GM12878 (cell line): ENCODE measurements at regions not wholly inside any gene's neighbourhood (a gene's known extent, or its start where the extent isn't known, plus 50 kb on each side); places are given as distances from the start of the nearest gene placed in this dataset.

Experiments used
- ATAC-seq: fragments of 200-7000 bp; cut with Tn5 transposase; 3 replicates; pipeline ENCODE4 v1.9.1; 2020; ENCODE audit warnings: mild to moderate bottlenecking, moderate library complexity
- BruUV-seq: library from RNA; stranded (reverse); fragments of 400-500 nt; replicated peaks from 2 replicates; lab custom pipeline; 2021; lab: Mats Ljungman, UMichigan
- CTCF ChIA-PET: fragments of 300-600 bp; sonication (Branson Sonifier 250); formaldehyde crosslinking; extraction: SDS; loops from one replicate; lab custom pipeline; 2021; ENCODE audit warnings: inconsistent platforms; lab: Yijun Ruan, JAX
- POLR2A ChIA-PET: fragments of 350-600 bp; formaldehyde crosslinking; extraction: SDS; loops from one replicate; lab custom pipeline; 2021; ENCODE audit warnings: inconsistent platforms; lab: Charles Lee
- RAD21 ChIA-PET: fragments of 300-600 bp; sonication (Branson Sonifier 250); formaldehyde crosslinking; loops from one replicate; lab custom pipeline; 2023; ENCODE audit warnings: antibody characterized with exemption; ENCODE audit not compliant: unreplicated experiment; lab: Charles Lee
- SMC1A ChIA-PET: fragments of 300-600 bp; sonication (Branson Sonifier 250); formaldehyde crosslinking; loops from one replicate; lab custom pipeline; 2023; ENCODE audit not compliant: unreplicated experiment, uncharacterized antibody; lab: Charles Lee
- DNase-seq: peaks from one replicate; pipeline ENCODE4 v3.0.0-alpha.2; 2011; ENCODE audit warnings: low read depth, low spot score
- FAIRE-seq: peaks from 3 replicates; lab custom pipeline; 2011; peaks lifted over from hg19 to GRCh38; lab: Jason Lieb, UNC
- H2AFZ ChIP-seq: 2 replicates; pipeline ENCODE4 v1.6.0; 2011; ENCODE audit warnings: low read depth, low read length, control low read depth; ENCODE audit not compliant: control insufficient read depth
- H3K27ac ChIP-seq: 2 replicates; pipeline ENCODE4 v1.5.1; 2011; ENCODE audit warnings: control low read depth; ENCODE audit not compliant: control insufficient read depth, insufficient read depth
- H3K27me3 ChIP-seq, 2 experiments: replicated peaks in 1 of 2; 2 replicates each; pipeline versions ENCODE4 v1.6.0 to v1.6.1; 2011; ENCODE audit warnings: low read length in 1 of 2; ENCODE audit not compliant: control insufficient read depth in 2 of 2, insufficient read depth in 2 of 2
- H3K36me3 ChIP-seq, 2 experiments: 2 replicates each; pipeline ENCODE4 v1.5.1; 2011; ENCODE audit warnings: low read length in 1 of 2; ENCODE audit not compliant: control insufficient read depth in 2 of 2, insufficient read depth in 2 of 2
- H3K4me1 ChIP-seq: 2 replicates; pipeline ENCODE4 v1.6.1; 2011; ENCODE audit warnings: mild to moderate bottlenecking, low read length, moderate library complexity, mixed read lengths; ENCODE audit not compliant: control insufficient read depth, insufficient read depth
- H3K4me2 ChIP-seq: 2 replicates; pipeline ENCODE4 v1.6.0; 2011; ENCODE audit warnings: control low read depth; ENCODE audit not compliant: control insufficient read depth, insufficient read depth
- H3K4me3 ChIP-seq: fragments of 200-600 bp; sonication (generic); 2 replicates; pipeline ENCODE4 v1.5.1; 2016
- H3K79me2 ChIP-seq: 2 replicates; pipeline ENCODE4 v1.6.0; 2011; ENCODE audit warnings: low read length; ENCODE audit not compliant: control insufficient read depth, insufficient read depth
- H3K9ac ChIP-seq: 2 replicates; pipeline ENCODE4 v1.8.0; 2011; ENCODE audit warnings: low read length, control low read depth, mixed read lengths; ENCODE audit not compliant: control insufficient read depth, insufficient read depth
- H3K9me3 ChIP-seq: replicated peaks from 3 replicates; pipeline ENCODE4 v1.5.1; 2011; ENCODE audit warnings: mild to moderate bottlenecking, low read length; ENCODE audit not compliant: control insufficient read depth, insufficient read depth
- H4K20me1 ChIP-seq: 2 replicates; pipeline ENCODE4 v1.6.0; 2011; ENCODE audit not compliant: control insufficient read depth, insufficient read depth
- E2F4 ChIP-seq: IDR thresholded peaks from 2 replicates; pipeline ENCODE4 v1.6.1; 2012; ENCODE audit warnings: low read depth, low read length, improper control_type of control experiment
- E2F8 ChIP-seq: fragments of 450-650 bp; IDR thresholded peaks from 2 replicates; pipeline ENCODE4 v1.6.1; 2018; ENCODE audit warnings: mild to moderate bottlenecking, low read depth, moderate library complexity; ENCODE audit not compliant: partially characterized antibody
- JUND ChIP-seq: IDR thresholded peaks from 2 replicates; pipeline ENCODE4 v1.6.1; 2012; ENCODE audit warnings: low read depth, mild to moderate bottlenecking, low read length, improper control_type of control experiment, moderate library complexity
- KDM1A ChIP-seq: fragments of 200-600 bp; sonication (generic); IDR thresholded peaks from 2 replicates; pipeline ENCODE4 v1.6.1; 2016; ENCODE audit warnings: borderline replicate concordance
- MYC ChIP-seq: IDR thresholded peaks from 2 replicates; pipeline ENCODE4 v1.6.1; 2011; ENCODE audit warnings: mild to moderate bottlenecking, low read length, moderate library complexity, inconsistent platforms; ENCODE audit not compliant: insufficient read depth, insufficient replicate concordance, insufficient read length, severe bottlenecking
- PAX5 ChIP-seq: IDR thresholded peaks from 2 replicates; pipeline ENCODE4 v1.6.1; 2011; ENCODE audit warnings: low read depth, low read length, borderline replicate concordance
- POLR2AphosphoS5 ChIP-seq: IDR thresholded peaks from 2 replicates; pipeline ENCODE4 v1.6.1; 2011; ENCODE audit warnings: mild to moderate bottlenecking, low read length, inconsistent platforms
- RELB ChIP-seq: fragments of 450-650 bp; IDR thresholded peaks from 2 replicates; pipeline ENCODE4 v1.6.1; 2017; ENCODE audit warnings: low read depth, mild to moderate bottlenecking, moderate library complexity
- SIN3A ChIP-seq: IDR thresholded peaks from 2 replicates; pipeline ENCODE4 v1.6.1; 2012; ENCODE audit warnings: low read depth, low read length, improper control_type of control experiment
- SIX5 ChIP-seq: IDR thresholded peaks from 2 replicates; pipeline ENCODE4 v1.6.1; 2011; ENCODE audit warnings: mild to moderate bottlenecking, low read depth, low read length, moderate library complexity; ENCODE audit not compliant: severe bottlenecking
- TCF3 ChIP-seq: IDR thresholded peaks from 2 replicates; pipeline ENCODE4 v1.6.1; 2012; ENCODE audit warnings: low read depth, mild to moderate bottlenecking, low read length, borderline replicate concordance; ENCODE audit not compliant: insufficient read depth
- ZBTB40 ChIP-seq: fragments of 450-650 bp; IDR thresholded peaks from 2 replicates; pipeline ENCODE4 v1.6.1; 2016; ENCODE audit warnings: mild to moderate bottlenecking, moderate library complexity, borderline replicate concordance
- ZNF217 ChIP-seq: fragments of 450-650 bp; IDR thresholded peaks from 2 replicates; pipeline ENCODE4 v1.6.1; 2017; ENCODE audit warnings: antibody characterized with exemption, mild to moderate bottlenecking
- ZNF24 ChIP-seq: fragments of 450-650 bp; IDR thresholded peaks from 2 replicates; pipeline ENCODE4 v1.6.1; 2017; ENCODE audit warnings: antibody characterized with exemption, mild to moderate bottlenecking
- ZNF622 ChIP-seq: fragments of 450-650 bp; IDR thresholded peaks from 2 replicates; pipeline ENCODE4 v1.6.1; 2017; ENCODE audit warnings: mild to moderate bottlenecking, inconsistent platforms
- WGBS: methylation state at CpG from one replicate; pipeline ENCODE4 v1.1.6; 2016; ENCODE audit warnings: low lambda C conversion rate; ENCODE audit not compliant: insufficient replicate concordance, insufficient coverage; ENCODE audit errors: missing lambda C conversion rate; 5-methylcytosine and 5-hydroxymethylcytosine counted together
- in situ Hi-C: fragments of 300-500 bp; cut with MboI; formaldehyde crosslinking; loops from 9 replicates; pipeline ENCODE4 v1.14.3; 2018; ENCODE audit warnings: mixed read lengths
- intact Hi-C: fragments of 100-400 bp; cut with micrococcal nuclease; formaldehyde crosslinking; loops from one replicate; pipeline ENCODE4 v1.14.2; 2022; ENCODE audit not compliant: unreplicated experiment

GRCh38 chr3:90011596-90011995 lies 904.2 kb downstream of the EPHA3 start:
- Histone ChIP-seq H3K9ac (no peak overlapping the region), H3K4me1 (no peaks in the 10 kb centered on the region), H3K4me3 (no peak overlapping the region), H3K4me2 (no peak overlapping the region), H2AFZ (no peak overlapping the region), H3K36me3 (no peaks in the 10 kb centered on the region), H3K9me3 (no peaks in the 10 kb centered on the region), H3K27ac (no peak overlapping the region), H4K20me1 (no peaks in the 10 kb centered on the region), H3K79me2 (no peaks in the 10 kb centered on the region), H3K27me3 (no peaks in the 10 kb centered on the region)
- SMC1A ChIA-PET, result interaction anchor here (0.8 to 4.1 kb wide), 11 partner anchors 12 to 84 kb away, joined by 3 to 31 read pairs (median 6); no protein-coding TSS in a partner anchor
- intact Hi-C loops (no loop called here), in situ Hi-C loops (no loop called here)
- RAD21 ChIA-PET, result interaction anchor here (0.7 to 3.2 kb wide), 6 partner anchors 10 to 80 kb away, joined by 3 to 24 read pairs (median 10); no protein-coding TSS in a partner anchor
- CTCF ChIA-PET, result interaction anchor here (0.7 to 2.8 kb wide), 6 partner anchors 22 to 80 kb away, joined by 3 to 8 read pairs (median 8); no protein-coding TSS in a partner anchor
- no TSS peak for BruUV-seq
- ATAC-seq (peak; percentile 20), DNase-seq (no peak), FAIRE-seq (no peak)
- POLR2A ChIA-PET, result interaction anchor here (0.7 to 1.8 kb wide), 4 partner anchors 12 to 25 kb away, joined by 3 to 11 read pairs (median 6); no protein-coding TSS in a partner anchor
- WGBS, result 18% methylated on average over 4 of the region's 4 CpGs
- TF ChIP-seq PAX5, result no peak
- no peak for TF ChIP-seq MYC
- TF ChIP-seq RELB, result no peak
- no peak for TF ChIP-seq SIN3A
- no peak for TF ChIP-seq ZNF217
- no peak for TF ChIP-seq E2F4
- TF ChIP-seq KDM1A, result no peak
- TF ChIP-seq E2F8, result no peak
- TF ChIP-seq ZBTB40, result no peak
- no peak for TF ChIP-seq ZNF622
- TF ChIP-seq SIX5, result no peak
- TF ChIP-seq POLR2AphosphoS5, result no peak
- TF ChIP-seq ZNF24, result no peak
- no peak for TF ChIP-seq JUND
- TF ChIP-seq TCF3, result no peak
